CD14-positive monocyte (primary cell): ENCODE measurements at regions not wholly inside any gene's neighbourhood (a gene's known extent, or its start where the extent isn't known, plus 50 kb on each side); places are given as distances from the start of the nearest gene placed in this dataset.

Source experiments
- DNase-seq, 3 donors: peaks; one replicate each; pipeline ENCODE4 v3.0.0-alpha.2; 2011 to 2022
- H2AFZ ChIP-seq: 2 replicates; pipeline ENCODE4 v1.6.0; 2012; ENCODE audit warnings: mild to moderate bottlenecking, low read depth, low read length, inconsistent platforms; ENCODE audit not compliant: insufficient read depth, poor library complexity, severe bottlenecking
- H3K27ac ChIP-seq, 2 donors: 1 replicate in 1 of 2; 2 replicates in 1 of 2; pipeline ENCODE4 v1.5.1; 2012 to 2013; ENCODE audit warnings: low read length in 2 of 2, control low read depth in 1 of 2, inconsistent platforms in 1 of 2, low read depth in 1 of 2, mild to moderate bottlenecking in 1 of 2
- H3K27me3 ChIP-seq, 2 donors: one replicate each; pipeline versions ENCODE4 v1.6.0 to v1.6.1; 2011 to 2013; ENCODE audit warnings: low read length in 2 of 2; ENCODE audit not compliant: control insufficient read depth in 2 of 2, insufficient read depth in 2 of 2
- H3K36me3 ChIP-seq, 2 donors: replicated peaks in 1 of 2; 1 replicate in 1 of 2; 2 replicates in 1 of 2; pipeline versions ENCODE4 v1.5.1 to v1.6.1; 2012 to 2013; ENCODE audit warnings: low read length in 2 of 2, control low read depth in 1 of 2, inconsistent platforms in 1 of 2, mild to moderate bottlenecking in 1 of 2; ENCODE audit not compliant: insufficient read depth in 2 of 2, control insufficient read depth in 1 of 2
- H3K4me1 ChIP-seq, 2 donors: 1 replicate in 1 of 2; 2 replicates in 1 of 2; pipeline versions ENCODE4 v1.5.1 to v1.6.1; 2012 to 2013; ENCODE audit warnings: low read length in 2 of 2, control low read depth in 1 of 2, inconsistent platforms in 1 of 2, mild to moderate bottlenecking in 1 of 2, moderate library complexity in 1 of 2; ENCODE audit not compliant: insufficient read depth in 2 of 2, control insufficient read depth in 1 of 2
- H3K4me2 ChIP-seq: replicated peaks from 2 replicates; pipeline ENCODE3; 2012; ENCODE audit warnings: low read length, moderate library complexity, mild to moderate bottlenecking; ENCODE audit not compliant: poor library complexity, severe bottlenecking; ENCODE audit errors: extremely low read depth
- H3K4me3 ChIP-seq, 3 experiments: fragments of 200-600 bp in 1 of 3; sonication (generic) in 1 of 3; replicated peaks in 1 of 3; 1 replicate in 2 of 3; 2 replicates in 1 of 3; pipeline ENCODE4 v1.5.1; 2011 to 2013; ENCODE audit warnings: low read length in 3 of 3, mild to moderate bottlenecking in 3 of 3, control low read depth in 2 of 3, low read depth in 2 of 3, inconsistent platforms in 1 of 3, moderate library complexity in 1 of 3
- H3K79me2 ChIP-seq: 2 replicates; pipeline ENCODE4 v1.6.0; 2012; ENCODE audit warnings: mild to moderate bottlenecking, control low read depth, inconsistent platforms, low read length, moderate library complexity; ENCODE audit not compliant: insufficient read depth
- H3K9ac ChIP-seq: 2 replicates; pipeline ENCODE4 v1.6.0; 2017; ENCODE audit warnings: low read length, mild to moderate bottlenecking; ENCODE audit not compliant: insufficient read depth, poor library complexity, severe bottlenecking
- H3K9me3 ChIP-seq, 2 donors: replicated peaks in 1 of 2; 1 replicate in 1 of 2; 2 replicates in 1 of 2; pipeline versions ENCODE4 v1.5.1 to v1.6.1; 2012 to 2013; ENCODE audit warnings: low read length in 2 of 2, control low read depth in 1 of 2; ENCODE audit not compliant: control insufficient read depth in 1 of 2, insufficient read depth in 1 of 2
- H4K20me1 ChIP-seq: 2 replicates; pipeline ENCODE4 v1.6.0; 2012; ENCODE audit warnings: mild to moderate bottlenecking, low read length, control low read depth, moderate library complexity; ENCODE audit not compliant: insufficient read depth
- H3K27ac Mint-ChIP-seq, 7 donors: one replicate each; pipeline ENCODE4 v1.8.0; 2020; ENCODE audit warnings: mild to moderate bottlenecking in 7 of 7, mixed read lengths in 7 of 7, moderate library complexity in 6 of 7, inconsistent platforms in 2 of 7
- H3K27me3 Mint-ChIP-seq, 3 donors: one replicate each; pipeline ENCODE4 v1.8.0; 2021 to 2022; ENCODE audit warnings: low read depth in 3 of 3, mild to moderate bottlenecking in 3 of 3, mixed read lengths in 3 of 3, moderate library complexity in 3 of 3, inconsistent platforms in 1 of 3
- H3K36me3 Mint-ChIP-seq, 2 donors: one replicate each; pipeline ENCODE4 v1.8.0; 2020; ENCODE audit warnings: mixed read lengths in 2 of 2, inconsistent platforms in 1 of 2, mild to moderate bottlenecking in 1 of 2
- H3K4me1 Mint-ChIP-seq: one replicate; pipeline ENCODE4 v1.8.0; 2020; ENCODE audit warnings: mild to moderate bottlenecking, mixed read lengths
- H3K4me3 Mint-ChIP-seq, 2 donors: one replicate each; pipeline ENCODE4 v1.8.0; 2020; ENCODE audit warnings: mild to moderate bottlenecking in 2 of 2, mixed read lengths in 2 of 2, moderate library complexity in 1 of 2
- H3K9me3 Mint-ChIP-seq, 7 donors: one replicate each; pipeline ENCODE4 v1.8.0; 2020 to 2022; ENCODE audit warnings: mixed read lengths in 7 of 7, mild to moderate bottlenecking in 6 of 7, moderate library complexity in 6 of 7, inconsistent platforms in 2 of 7
- WGBS: methylation state at CpG from one replicate; pipeline ENCODE4 v1.1.5; 2013; ENCODE audit warnings: missing lambda C conversion rate; ENCODE audit not compliant: insufficient coverage; 5-methylcytosine and 5-hydroxymethylcytosine counted together
- intact Hi-C, 2 donors: fragments of 100-400 bp; cut with micrococcal nuclease; formaldehyde crosslinking; loops; one replicate each; pipeline versions ENCODE4 v1.15.0 to v1.15.1; 2023
- TF ChIP-seq, protein P1 (sequence below): fragments of 200-600 bp; IDR thresholded peaks from one replicate; pipeline ENCODE4 v1.8.0; 2022; ENCODE audit warnings: antibody characterized with exemption, mild to moderate bottlenecking

DNA sequence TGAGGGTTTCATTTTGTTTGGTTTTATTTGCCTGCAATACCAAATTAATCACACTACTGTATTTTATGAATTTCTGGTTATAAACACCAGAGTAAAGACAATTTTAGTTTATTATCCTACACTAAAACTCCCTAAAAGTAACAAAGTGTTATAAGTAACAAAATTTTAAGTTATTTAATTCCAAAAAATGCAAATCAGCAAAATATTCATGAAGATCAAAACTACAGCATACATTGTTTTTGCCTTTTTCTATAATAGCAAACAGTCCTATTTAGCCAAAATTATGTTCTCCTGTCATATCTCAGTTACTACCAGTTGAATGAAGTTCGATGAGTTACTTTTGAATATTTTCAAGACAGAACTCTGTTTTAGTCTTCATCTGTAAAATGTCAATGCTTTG lies 132.7 kb upstream of the CYLC2 start:
- H3K4me2 ChIP-seq, result no peak overlapping the region
- no peak overlapping the region for H3K4me3 Mint-ChIP-seq
- DNase-seq, result no peak
- no peaks in the 10 kb centered on the region for H3K79me2 ChIP-seq
- no peaks in the 10 kb centered on the region for H3K27me3 ChIP-seq
- no peak overlapping the region for H3K4me3 ChIP-seq
- H3K4me1 ChIP-seq, result no peaks in the 10 kb centered on the region
- no CpG with 5 or more reads among the region's 1 CpG for WGBS
- H3K36me3 ChIP-seq, result no peaks in the 10 kb centered on the region
- H3K36me3 Mint-ChIP-seq, result no peaks in the 10 kb centered on the region
- intact Hi-C loops, result no loop called here
- TF ChIP-seq, protein P1, sequence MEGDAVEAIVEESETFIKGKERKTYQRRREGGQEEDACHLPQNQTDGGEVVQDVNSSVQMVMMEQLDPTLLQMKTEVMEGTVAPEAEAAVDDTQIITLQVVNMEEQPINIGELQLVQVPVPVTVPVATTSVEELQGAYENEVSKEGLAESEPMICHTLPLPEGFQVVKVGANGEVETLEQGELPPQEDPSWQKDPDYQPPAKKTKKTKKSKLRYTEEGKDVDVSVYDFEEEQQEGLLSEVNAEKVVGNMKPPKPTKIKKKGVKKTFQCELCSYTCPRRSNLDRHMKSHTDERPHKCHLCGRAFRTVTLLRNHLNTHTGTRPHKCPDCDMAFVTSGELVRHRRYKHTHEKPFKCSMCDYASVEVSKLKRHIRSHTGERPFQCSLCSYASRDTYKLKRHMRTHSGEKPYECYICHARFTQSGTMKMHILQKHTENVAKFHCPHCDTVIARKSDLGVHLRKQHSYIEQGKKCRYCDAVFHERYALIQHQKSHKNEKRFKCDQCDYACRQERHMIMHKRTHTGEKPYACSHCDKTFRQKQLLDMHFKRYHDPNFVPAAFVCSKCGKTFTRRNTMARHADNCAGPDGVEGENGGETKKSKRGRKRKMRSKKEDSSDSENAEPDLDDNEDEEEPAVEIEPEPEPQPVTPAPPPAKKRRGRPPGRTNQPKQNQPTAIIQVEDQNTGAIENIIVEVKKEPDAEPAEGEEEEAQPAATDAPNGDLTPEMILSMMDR, result no peak
- H3K27ac Mint-ChIP-seq, result no peak overlapping the region
- no peak overlapping the region for H2AFZ ChIP-seq
- H4K20me1 ChIP-seq, result no peaks in the 10 kb centered on the region
- no peak overlapping the region for H3K27ac ChIP-seq
- H3K9me3 Mint-ChIP-seq, result peaks cover 0 to 3% (median 0%) of the 10 kb centered on the region in 7 donors
- H3K27me3 Mint-ChIP-seq, result no peaks in the 10 kb centered on the region
- H3K4me1 Mint-ChIP-seq, result no peaks in the 10 kb centered on the region
- H3K9ac ChIP-seq, result no peak overlapping the region
- H3K9me3 ChIP-seq, result no peaks in the 10 kb centered on the region

DNA sequence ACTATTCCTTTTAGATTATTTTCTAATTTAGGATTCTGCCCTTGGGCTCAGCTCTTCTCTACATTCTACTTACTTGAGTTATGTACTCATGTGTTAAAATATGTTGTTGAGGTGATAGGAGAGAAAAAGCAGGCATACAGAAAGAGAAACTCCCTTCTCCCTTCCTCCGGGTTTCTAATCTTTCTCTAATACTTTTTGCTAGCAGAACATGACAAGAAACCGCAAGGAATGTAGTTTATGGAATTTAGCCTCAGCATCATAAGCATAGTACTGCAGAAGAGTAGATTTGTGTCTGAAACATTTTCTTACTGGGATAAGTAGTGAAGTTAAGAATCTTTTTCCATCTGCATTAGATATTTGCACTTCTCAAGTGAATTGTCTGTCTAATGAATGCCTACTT lies 139.5 kb upstream of the CYLC2 start:
- H3K27ac Mint-ChIP-seq, result no peak overlapping the region

More for the DNA sequence above, 139.5 kb upstream of the CYLC2 start:
- DNase-seq, result no peak
- H3K4me1 Mint-ChIP-seq, result no peaks in the 10 kb centered on the region
- WGBS, result no CpG with 5 or more reads among the region's 2 CpGs
- no peaks in the 10 kb centered on the region for H3K27me3 ChIP-seq
- no peaks in the 10 kb centered on the region for H3K36me3 Mint-ChIP-seq
- intact Hi-C loops, result no loop called here
- no peak overlapping the region for H3K27ac ChIP-seq
- H3K36me3 ChIP-seq, result no peaks in the 10 kb centered on the region
- H4K20me1 ChIP-seq, result no peaks in the 10 kb centered on the region
- H3K9ac ChIP-seq, result no peak overlapping the region
- TF ChIP-seq, protein P1, result no peak
- no peaks in the 10 kb centered on the region for H3K79me2 ChIP-seq
- H2AFZ ChIP-seq, result no peak overlapping the region
- H3K9me3 Mint-ChIP-seq, result peaks cover 0 to 9% (median 2%) of the 10 kb centered on the region in 7 donors
- no peaks in the 10 kb centered on the region for H3K9me3 ChIP-seq
- H3K4me1 ChIP-seq, result no peaks in the 10 kb centered on the region
- H3K4me2 ChIP-seq, result no peak overlapping the region
- no peaks in the 10 kb centered on the region for H3K27me3 Mint-ChIP-seq
- H3K4me3 ChIP-seq, result no peak overlapping the region
- H3K4me3 Mint-ChIP-seq, result no peak overlapping the region
